Activated CD4-positive, alpha-beta T cell treated with anti-CD3 and anti-CD28 coated beads, Interleukin-10, Interleukin-2, amounts not matched to agents 100 ng/mL and 50 ng/mL, durations not matched to agents 16 hours and 8 hours (primary cell): ENCODE measurements at regions not wholly inside any gene's neighbourhood (a gene's known extent, or its start where the extent isn't known, plus 50 kb on each side); places are given as distances from the start of the nearest gene placed in this dataset.

ENCODE experiments used
- DNase-seq: peaks from one replicate; pipeline ENCODE4 v3.0.0-alpha.2; 2020

DNA sequence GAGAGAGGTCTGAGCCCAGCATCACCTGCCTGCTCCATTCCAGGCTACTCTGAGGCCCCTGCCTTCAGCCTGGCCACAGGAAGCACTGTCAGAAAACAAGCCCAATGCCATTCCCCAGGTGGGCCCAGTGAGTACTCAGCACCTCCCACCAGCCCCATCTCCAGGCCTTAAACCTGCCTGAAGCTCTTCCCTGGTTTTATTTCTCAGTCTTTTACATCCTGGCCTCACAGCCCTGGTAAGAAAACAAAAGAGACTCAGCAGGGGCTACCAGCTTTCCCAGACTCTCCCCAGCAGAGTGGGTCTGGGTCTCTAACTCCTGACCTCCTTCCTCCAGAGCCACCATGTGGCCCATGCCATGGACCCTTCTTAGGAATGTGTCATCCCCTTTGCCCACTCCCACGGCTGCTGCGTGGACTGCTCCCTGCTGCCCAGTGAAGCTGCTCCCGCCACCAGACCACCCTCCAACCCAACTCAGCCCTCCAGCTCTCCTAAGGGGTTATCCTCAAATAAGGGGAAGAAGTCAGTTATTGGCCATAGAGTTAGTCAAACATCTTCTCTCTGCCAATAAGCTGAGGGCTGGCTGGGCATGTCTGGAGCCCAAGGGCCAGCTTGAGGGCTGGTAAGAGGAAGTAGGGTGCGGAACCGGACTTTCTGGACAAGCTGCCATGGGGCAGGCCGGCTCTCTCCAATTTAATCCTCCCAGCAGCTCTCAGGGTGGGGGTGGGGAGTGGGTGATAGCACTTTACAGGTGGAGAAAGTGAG is 116.7 kb upstream of the LINGO1 start:
- no peak for DNase-seq

DNA sequence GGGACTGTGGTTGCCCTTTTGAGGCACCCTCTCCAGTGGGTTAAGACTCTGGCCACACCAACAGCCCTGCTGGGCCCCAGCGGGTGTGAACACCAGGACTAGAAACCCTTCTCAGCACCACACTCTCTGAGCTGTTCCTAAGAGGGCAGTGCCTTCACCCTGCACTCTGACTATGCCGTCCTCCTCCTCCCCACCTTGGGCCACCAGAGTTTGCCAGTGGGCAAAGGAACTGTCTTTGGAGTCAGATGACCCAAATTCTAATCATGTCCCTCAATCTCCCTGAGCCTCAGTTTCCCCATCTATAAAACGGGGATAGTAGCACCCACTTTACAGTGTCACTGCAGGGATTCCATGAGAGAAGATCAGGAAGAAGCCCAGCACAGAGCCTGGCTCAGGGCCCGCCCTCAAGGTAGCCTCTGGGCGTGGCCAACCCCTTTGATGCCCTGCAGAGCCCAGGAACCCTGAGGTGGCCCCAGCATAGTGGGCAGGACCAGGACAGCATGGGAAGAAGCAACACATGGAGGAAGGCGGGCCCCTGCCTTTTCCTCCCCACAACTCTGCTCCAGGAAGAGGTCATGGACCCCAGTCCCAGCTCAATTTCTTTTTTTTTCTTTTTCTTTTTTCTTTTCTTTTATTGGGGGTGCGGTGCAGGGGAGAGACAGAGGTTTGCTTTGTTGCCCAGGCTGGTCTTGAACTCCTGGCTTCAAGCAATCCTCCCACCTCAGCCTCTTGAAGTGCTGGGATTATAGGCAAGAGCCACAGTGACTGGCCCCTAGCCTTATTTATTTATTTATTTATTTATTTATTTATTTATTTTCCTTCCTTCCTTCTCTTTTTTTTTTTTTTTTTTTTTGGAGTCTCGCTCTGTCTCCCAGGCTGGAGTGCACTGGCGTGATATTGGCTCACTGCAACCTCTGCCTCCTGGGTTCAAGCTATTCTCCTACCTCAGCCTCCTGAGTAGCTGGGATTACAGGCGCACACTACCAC is 115.7 kb upstream of the LINGO1 start:
- DNase-seq = no peak

DNA sequence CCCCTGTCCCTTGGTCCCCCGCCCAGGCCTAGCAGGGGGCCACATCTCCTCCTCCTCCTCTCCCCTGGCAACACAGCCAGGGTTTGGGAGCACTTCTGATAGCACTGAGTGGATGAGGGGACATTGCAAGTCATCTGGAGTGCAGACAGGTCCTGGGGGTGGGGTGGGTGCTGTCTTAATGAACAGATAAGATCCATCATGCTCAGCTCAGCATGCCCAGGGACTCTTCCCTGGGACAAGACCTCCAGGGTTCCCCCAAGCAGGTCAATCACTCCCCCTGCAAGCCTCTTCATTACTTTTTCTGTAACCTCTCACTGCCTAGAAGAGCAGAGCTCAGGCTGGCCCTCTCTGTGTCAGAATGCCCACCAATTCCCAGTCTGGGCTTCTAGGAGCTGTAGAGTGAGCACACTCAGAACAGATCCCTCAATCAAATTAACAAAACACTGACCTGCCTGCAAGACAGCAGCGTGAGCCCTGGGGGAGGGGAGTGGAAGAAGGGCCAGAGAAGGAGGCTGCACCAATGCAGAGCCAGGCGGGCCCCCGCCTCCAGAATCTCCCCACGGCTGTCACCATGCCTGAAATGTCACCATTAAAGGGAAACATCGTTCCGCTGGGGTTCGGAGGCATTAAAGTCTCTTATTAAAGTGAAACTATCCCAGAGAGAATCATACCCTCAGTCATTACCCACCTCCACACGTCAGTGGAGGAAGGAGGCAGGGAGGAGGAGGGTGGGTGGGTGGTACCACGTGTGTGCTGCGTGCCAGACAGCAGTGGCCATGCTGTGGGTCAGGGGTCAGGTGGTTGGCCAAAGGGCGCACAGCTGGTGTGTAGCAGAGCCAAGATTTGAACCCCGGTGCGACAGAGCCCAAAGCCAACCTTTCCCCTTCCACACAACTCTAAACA is 114.7 kb upstream of the LINGO1 start:
- DNase-seq = no peak

DNA sequence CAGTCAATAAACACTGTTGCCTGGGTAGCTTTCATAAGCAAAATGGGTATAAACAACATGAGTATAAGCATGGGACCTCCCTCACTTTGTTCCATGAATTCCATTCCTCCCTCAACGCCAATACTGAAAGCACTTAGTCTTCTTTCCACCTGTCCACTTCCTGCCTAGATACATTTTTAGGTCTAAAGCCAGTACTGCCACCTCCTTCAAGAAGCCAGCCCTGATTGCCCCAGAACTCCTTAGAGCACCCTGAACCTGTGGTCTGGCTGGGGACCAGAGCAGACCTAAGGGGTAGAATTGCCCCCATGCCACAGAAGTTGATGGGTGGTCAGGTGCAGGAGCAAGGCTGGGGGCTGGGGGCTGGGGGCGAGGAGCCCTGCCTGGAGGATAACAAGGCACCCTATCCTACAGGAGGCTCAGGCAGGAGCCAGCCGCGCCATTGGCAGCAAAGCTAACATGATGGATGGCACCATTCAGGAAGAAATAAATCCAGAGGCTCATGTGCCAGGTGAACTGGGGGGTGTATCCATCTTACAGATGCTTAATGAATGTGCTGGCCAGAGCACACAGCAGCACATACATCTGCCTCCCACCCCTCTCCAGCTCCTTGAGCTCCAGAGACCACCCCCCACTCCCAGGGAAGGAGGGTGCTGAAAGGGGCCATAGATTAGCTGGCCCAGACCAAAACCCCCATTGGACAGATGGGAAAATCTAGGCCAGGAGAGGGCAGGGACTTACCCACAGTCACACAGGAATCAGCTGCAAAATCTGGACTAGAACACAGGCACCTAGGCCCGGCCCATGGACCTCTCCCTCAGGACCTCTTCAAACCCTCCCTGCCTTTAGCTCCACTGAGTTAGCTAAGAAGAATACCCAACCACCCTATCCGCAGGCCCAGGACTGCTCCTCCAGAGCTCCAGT is 113.8 kb upstream of the LINGO1 start:
- no peak for DNase-seq

- DNase-seq = no peak
Observed at GRCh38 chr15:77744398-77744797, 111.7 kb upstream of the LINGO1 start.

- DNase-seq = no peak
Observed at GRCh38 chr15:77742570-77742969, 109.9 kb upstream of the LINGO1 start.

DNA sequence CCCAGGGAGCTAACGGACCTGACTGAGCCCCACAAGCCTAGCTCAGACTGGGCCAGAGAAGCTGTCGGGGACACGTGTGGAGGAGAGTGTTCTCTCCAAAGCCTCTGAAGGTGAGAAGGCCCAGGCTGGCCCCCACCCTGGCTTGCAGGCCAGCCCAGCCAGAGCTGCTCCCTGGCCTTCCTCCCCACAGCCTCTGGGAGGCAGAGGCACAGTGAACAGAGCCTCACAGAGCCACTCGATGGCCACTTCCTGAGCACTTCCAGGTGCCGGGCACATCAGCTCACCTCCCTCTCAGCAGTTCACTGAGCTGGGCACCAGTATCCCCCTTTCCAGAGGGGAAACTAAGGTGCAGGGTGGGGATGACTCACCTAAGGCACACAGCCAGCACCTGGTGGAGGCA is 109.4 kb upstream of the LINGO1 start:
- no peak for DNase-seq

DNA sequence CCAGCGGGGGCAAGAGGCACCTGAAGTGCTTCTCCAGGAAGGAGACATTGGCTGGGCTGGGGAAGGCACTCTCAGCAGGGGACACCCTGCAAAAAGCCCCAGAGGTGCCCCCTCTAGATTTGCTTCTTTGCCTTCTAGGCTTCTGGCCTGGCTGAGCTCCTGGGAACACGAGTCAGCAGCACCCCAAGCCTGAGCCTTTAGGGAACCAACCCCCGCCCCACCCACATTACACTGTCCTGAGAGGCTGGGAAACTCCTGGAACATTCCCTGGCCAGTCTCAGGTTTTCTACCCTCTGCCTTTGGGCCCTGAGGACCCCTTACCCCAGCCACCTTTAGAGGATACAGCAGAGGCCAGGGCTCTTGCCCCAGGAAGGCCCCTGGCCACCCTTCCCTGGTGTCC is 108.4 kb upstream of the LINGO1 start:
- no peak for DNase-seq

GRCh38 chr15:77739591-77740378 is 107.1 kb upstream of the LINGO1 start:
- DNase-seq = no peak

- DNase-seq = no peak
Observed at GRCh38 chr15:77738441-77739302, 106.0 kb upstream of the LINGO1 start.

- DNase-seq = no peak
Observed at GRCh38 chr15:77738038-77738370, 105.3 kb upstream of the LINGO1 start.

DNA sequence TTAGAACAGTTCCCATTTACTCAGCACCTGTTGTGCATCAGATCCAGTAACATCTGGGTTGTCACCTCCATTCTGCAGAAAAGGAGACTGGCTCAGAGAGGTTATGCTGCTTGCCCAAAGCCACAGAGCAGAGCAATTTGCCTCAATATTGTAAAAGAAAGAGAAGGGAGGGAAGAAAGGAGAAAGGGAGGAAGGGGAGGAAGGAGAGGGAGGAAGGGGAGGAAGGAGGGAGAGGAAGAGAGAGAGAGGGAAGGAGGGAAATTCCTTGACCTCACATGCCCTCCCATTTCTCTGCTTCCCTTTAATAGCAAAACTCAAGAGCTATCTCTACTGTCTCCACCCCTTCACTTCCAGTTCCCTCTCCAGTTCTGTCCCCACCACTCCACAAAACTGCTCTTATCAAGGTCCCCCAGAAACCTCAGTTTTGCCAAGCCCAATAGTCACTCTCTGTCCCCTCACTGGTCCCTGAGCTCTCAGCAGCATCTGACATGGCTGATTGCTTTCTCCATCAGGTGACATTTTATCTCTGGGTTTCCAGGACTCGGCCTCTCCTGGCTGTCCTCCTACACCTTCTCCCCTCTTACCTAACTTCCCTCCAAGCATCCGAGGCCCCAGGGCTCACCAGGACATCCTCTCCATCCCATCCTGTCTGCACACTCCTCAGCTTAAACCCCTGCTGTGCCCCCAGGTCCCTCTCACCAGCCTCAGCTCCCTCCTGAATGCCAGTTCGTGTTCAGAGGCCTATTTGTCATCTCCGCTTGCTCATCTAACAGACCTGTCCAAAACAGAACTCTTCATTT is 104.7 kb upstream of the LINGO1 start:
- no peak for DNase-seq

GRCh38 chr15:77734306-77734705 is 101.6 kb upstream of the LINGO1 start:
- no peak for DNase-seq

DNA sequence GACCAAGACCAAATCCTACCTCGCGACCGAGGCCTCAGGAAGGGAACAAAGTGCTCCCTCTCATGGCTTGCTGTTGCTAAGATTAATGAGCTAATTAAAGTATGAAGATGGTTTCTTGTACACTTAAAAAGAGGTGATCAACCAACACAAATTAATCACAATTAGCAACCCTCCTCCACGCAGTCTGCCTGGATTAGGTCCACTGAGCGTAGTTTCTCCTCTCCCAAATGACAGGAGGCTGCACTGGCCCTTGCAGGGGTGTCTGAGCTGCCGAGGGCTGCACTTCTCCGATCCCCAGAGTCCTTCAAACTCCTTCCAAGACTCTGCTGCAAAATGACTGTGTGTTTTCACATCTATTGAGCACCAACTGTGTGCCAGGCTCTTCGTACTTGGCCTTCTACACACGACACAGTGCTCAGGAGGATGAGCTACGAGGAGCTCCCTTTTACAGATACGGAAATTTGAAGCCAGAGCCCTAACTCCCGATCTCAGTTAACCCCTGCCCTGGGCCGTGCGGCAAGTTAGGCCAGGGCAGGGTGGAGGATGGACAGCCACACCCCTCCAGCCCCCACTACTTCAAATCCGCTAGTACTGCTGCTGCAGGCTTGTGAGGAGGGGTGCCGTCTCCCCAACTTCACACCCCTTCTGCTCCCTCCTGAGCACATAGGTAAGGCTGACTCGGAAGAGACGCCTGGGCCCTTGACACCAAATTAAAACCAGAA is 101.0 kb upstream of the LINGO1 start:
- no peak for DNase-seq

DNA sequence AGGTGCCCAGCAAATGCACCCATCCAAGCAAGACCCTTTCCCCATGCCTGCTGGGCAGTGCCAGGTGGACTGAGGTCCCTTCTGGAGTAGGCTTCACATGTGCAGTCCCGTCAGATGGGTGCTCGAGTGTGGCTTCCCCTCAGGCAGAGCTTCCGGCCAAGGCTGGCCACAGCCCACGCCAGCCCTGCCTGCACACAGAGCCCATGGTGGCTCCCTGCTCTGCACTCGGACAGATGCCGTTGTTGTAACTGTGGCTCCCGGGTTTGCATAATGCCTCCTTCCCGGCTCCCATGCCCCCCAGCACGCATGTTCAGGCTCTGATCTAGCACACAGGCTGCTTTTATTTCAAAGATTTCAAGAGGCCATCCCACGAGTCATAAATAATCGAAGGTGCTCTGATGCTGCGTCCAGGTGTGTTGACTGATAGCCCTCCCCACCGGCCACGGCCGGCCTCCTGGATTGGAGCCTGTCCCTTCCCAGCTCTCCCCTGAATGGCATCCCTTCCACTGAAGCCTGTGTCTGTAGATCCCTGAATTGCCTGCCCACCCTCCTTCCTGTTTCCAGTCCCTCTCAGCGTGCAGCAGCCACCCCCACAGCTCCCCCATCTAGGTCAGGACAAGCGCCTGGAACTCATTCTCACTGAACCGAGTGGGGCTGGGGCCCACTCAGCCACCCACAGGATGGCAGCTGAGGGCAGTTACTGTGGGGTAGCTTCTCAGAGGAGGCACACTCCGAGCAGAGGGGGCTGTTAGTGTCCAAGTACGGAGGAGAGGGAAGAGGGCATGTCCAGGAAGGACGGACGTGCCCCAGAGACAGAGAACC is 100.0 kb upstream of the LINGO1 start:
- no peak for DNase-seq

GRCh38 chr15:77731945-77732344 is 99.2 kb upstream of the LINGO1 start:
- DNase-seq = no peak

DNA sequence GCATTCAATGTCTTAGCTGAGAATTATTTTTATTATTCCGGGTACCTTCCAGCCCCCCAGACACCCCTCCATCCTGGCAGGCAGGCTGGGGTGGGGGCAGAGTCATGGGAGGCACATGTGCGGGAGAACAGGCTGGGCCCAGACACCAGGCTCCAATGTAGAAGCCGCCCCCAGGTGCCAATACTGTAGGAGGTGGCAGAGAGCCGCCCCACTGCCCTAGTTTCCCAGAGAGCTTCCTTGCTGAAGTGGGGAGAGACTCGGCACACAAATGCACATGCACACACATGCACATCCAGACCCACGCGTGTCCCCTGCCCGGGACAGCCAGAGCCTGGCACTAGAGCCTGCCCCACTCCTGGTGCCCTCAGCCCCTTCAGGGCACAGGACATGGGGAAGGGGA is 98.4 kb upstream of the LINGO1 start:
- no peak for DNase-seq
